ENCODE measurements at regions not wholly inside any gene's neighbourhood (a gene's known extent, or its start where the extent isn't known, plus 50 kb on each side); places are given as distances from the start of the nearest gene placed in this dataset.

DNA sequence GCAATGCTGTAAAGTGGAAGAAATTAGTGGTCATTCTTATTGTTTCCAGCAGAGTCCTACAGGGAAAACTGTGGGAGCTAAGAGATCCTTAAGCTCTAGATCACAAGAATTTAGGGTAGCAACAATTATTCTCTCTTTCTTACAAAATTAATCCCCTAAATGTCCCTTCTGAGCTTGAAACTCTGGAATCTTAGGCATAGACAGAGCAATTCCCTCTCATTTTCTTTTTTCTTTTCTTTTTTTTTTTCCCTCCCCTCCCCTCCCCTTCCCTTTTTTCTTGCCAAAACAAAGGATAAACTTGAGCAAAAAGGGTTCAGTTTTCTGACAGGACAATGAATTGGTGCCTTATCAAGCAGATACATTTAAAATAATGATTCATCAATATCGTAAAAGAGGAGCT, 441.0 kb downstream of the DSC3 start (continued):
- TF ChIP-seq, protein P1, sequence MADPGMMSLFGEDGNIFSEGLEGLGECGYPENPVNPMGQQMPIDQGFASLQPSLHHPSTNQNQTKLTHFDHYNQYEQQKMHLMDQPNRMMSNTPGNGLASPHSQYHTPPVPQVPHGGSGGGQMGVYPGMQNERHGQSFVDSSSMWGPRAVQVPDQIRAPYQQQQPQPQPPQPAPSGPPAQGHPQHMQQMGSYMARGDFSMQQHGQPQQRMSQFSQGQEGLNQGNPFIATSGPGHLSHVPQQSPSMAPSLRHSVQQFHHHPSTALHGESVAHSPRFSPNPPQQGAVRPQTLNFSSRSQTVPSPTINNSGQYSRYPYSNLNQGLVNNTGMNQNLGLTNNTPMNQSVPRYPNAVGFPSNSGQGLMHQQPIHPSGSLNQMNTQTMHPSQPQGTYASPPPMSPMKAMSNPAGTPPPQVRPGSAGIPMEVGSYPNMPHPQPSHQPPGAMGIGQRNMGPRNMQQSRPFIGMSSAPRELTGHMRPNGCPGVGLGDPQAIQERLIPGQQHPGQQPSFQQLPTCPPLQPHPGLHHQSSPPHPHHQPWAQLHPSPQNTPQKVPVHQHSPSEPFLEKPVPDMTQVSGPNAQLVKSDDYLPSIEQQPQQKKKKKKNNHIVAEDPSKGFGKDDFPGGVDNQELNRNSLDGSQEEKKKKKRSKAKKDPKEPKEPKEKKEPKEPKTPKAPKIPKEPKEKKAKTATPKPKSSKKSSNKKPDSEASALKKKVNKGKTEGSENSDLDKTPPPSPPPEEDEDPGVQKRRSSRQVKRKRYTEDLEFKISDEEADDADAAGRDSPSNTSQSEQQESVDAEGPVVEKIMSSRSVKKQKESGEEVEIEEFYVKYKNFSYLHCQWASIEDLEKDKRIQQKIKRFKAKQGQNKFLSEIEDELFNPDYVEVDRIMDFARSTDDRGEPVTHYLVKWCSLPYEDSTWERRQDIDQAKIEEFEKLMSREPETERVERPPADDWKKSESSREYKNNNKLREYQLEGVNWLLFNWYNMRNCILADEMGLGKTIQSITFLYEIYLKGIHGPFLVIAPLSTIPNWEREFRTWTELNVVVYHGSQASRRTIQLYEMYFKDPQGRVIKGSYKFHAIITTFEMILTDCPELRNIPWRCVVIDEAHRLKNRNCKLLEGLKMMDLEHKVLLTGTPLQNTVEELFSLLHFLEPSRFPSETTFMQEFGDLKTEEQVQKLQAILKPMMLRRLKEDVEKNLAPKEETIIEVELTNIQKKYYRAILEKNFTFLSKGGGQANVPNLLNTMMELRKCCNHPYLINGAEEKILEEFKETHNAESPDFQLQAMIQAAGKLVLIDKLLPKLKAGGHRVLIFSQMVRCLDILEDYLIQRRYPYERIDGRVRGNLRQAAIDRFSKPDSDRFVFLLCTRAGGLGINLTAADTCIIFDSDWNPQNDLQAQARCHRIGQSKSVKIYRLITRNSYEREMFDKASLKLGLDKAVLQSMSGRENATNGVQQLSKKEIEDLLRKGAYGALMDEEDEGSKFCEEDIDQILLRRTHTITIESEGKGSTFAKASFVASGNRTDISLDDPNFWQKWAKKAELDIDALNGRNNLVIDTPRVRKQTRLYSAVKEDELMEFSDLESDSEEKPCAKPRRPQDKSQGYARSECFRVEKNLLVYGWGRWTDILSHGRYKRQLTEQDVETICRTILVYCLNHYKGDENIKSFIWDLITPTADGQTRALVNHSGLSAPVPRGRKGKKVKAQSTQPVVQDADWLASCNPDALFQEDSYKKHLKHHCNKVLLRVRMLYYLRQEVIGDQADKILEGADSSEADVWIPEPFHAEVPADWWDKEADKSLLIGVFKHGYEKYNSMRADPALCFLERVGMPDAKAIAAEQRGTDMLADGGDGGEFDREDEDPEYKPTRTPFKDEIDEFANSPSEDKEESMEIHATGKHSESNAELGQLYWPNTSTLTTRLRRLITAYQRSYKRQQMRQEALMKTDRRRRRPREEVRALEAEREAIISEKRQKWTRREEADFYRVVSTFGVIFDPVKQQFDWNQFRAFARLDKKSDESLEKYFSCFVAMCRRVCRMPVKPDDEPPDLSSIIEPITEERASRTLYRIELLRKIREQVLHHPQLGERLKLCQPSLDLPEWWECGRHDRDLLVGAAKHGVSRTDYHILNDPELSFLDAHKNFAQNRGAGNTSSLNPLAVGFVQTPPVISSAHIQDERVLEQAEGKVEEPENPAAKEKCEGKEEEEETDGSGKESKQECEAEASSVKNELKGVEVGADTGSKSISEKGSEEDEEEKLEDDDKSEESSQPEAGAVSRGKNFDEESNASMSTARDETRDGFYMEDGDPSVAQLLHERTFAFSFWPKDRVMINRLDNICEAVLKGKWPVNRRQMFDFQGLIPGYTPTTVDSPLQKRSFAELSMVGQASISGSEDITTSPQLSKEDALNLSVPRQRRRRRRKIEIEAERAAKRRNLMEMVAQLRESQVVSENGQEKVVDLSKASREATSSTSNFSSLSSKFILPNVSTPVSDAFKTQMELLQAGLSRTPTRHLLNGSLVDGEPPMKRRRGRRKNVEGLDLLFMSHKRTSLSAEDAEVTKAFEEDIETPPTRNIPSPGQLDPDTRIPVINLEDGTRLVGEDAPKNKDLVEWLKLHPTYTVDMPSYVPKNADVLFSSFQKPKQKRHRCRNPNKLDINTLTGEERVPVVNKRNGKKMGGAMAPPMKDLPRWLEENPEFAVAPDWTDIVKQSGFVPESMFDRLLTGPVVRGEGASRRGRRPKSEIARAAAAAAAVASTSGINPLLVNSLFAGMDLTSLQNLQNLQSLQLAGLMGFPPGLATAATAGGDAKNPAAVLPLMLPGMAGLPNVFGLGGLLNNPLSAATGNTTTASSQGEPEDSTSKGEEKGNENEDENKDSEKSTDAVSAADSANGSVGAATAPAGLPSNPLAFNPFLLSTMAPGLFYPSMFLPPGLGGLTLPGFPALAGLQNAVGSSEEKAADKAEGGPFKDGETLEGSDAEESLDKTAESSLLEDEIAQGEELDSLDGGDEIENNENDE (IDR thresholded peaks at IDR 0.05; ENCODE audit: insufficient replicate concordance, low read length), result no peak
- TF ChIP-seq TAF7 (optimal IDR thresholded peaks at IDR 0.05; ENCODE audit: borderline replicate concordance, low read depth, low read length), result no peak
- TF ChIP-seq KDM1A (IDR thresholded peaks at IDR 0.05; ENCODE audit: borderline replicate concordance, low read length), result no peak
- no peak for TF ChIP-seq RXRA (IDR thresholded peaks at IDR 0.05; ENCODE audit: insufficient read depth, low read depth, low read length)
- TF ChIP-seq SIN3A (conservative IDR thresholded peaks at IDR 0.05 in 1 of 2, IDR thresholded peaks at IDR 0.05 in 1 of 2; ENCODE audit: low read depth in 1 of 2, low read length in 2 of 2), result no peak
- TF ChIP-seq SRF (IDR thresholded peaks at IDR 0.05; ENCODE audit: low read depth, low read length), result no peak
- no peak for TF ChIP-seq EZH2 (IDR thresholded peaks at IDR 0.05; ENCODE audit: low read depth, low read length, severe bottlenecking)
- no peak for TF ChIP-seq SIRT6 (IDR thresholded peaks at IDR 0.05; ENCODE audit: low read length)
- no peak for TF ChIP-seq CTBP2 (IDR thresholded peaks at IDR 0.05; ENCODE audit: borderline replicate concordance, insufficient read depth, insufficient read length, low read length)
- TF ChIP-seq NRF1 (IDR thresholded peaks at IDR 0.05; ENCODE audit: low read depth, low read length), result no peak
- TF ChIP-seq ASH2L (IDR thresholded peaks at IDR 0.05; ENCODE audit: low read length), result no peak
- TF ChIP-seq HDAC6 (IDR thresholded peaks at IDR 0.05; ENCODE audit: low read depth, low read length), result no peak
